ENCODE measurements at regions not wholly inside any gene's neighbourhood (a gene's known extent, or its start where the extent isn't known, plus 50 kb on each side); places are given as distances from the start of the nearest gene placed in this dataset.

DNA sequence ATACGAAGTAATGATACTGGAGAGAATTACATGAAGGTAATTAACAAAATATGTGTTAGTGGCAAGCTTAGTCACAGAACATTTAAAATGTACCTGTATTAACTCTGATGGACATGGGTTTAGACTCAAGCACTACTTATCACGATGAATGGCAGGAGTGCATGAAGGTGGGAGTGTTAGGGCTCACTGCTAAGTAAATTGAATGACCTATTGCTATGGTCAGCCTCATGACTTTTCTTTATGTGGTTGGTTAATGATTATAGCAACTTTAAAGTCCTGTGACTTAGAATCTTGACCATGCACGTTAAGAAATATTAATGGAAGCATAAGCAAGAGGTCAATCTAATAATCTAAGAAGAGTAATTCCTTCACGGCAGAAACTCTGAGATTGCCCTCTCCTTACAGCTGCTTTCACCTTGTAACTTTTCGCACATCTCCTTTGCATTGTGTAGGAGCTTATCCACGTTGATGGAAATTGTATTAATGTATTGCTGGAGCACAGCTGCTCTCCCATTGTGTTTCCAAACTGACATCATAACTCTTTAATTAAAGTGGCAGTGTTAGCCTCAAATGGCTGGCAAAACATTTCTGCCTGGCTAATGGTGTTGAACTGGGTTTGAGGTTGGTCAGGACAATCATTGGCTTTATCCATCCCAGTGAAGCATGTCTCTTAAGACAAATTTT, 114.5 kb downstream of the RXFP2 start:
- no peak for DNase-seq (ENCODE audit: low read depth)

DNA sequence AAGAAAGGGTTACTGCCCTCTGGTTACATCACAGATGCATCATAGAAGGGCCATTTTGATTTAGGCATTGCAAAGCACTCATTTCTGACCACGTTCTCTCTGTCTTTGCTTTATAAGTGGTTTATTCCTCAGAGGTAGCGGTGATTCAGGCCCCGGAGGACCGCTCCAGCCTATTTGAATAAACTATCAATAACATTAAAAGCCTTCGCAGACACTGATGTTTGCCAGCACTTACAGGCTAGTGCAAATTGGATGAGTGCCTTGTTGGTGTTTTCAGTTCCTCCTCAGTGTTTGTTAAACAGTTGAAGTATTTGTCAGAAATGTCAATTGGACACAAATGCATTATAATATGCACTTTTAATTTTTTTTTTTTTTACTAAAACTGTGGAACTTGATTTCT, 120.2 kb downstream of the RXFP2 start:
- no peak for DNase-seq (ENCODE audit: low read depth)

DNA sequence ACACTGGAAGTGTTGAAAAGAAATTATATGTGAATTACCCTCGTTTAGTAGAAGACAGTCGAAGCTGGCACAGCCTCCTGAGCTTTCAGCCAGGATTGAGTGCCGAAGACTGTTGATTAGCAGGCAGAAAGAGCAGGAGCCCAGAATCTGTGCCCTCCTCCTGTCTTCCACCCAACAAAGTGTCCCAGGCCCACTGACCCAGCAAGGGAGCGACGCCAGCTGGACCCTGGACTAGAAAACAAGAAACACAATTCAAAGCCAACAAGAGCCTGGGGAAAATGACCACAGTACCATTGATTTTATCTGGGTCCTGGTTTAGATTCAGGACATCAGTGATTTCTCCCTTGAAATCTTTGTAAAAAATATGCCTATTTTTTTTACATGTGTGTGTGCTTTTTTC, 120.7 kb downstream of the RXFP2 start:
- DNase-seq (ENCODE audit: low read depth): no peak

DNA sequence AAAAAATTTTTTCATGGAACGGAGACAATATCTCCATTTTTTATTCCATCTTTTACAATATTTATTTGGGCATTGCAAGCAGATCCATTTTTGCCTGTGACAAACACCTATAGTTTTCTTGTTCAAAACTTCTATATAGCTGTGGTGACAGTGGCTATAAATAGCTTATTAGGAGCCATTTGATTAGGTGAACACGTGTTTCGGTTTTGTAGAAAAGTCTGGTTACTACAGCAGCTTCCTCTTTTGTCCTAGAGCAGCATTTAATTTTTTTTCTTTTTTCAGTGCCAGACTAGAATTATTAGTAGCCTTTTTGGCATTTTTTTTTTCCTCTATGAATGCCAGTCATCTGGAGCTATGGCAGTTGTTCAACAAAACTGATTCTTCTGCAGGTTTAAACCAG, 123.5 kb downstream of the RXFP2 start:
- DNase-seq (ENCODE audit: low read depth): no peak

DNA sequence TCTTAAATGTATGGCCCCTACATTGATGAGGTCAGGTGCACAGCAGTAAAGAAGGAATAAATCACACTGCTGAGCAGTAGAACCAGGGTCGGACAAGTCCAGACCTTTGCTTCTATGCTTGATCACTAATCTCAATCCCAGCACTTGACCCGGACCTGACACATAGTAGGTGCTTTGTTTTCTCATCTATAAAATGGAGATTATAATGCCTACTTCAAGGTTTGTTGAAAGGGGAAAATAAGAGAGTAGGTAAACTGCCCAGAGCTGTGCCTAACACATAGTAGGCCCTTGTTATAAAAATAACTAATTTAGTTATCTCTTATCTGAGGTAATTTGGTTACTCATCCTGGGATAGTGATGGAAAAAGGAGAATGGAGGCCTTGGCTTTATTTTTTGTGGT, 125.0 kb downstream of the RXFP2 start:
- no peak for DNase-seq (ENCODE audit: low read depth)

DNA sequence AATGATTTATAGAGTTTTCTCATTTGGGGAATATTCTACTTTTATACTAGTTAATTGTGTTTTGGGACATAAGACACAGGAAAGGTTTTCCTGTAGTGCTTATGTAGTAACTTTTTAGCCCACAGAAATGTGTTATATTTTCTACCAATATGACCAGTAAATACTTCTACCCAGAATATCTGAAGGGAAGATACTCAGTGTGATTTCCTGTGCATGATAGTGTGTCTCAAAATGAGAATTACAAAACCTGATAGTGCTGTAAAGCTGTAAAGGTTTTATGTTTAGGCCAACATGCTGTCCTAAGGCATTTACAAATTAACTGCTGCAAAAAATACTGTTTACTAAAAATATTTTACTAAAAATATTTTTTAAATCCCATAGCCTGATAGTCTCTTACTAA, 126.8 kb downstream of the RXFP2 start:
- no peak for DNase-seq (ENCODE audit: low read depth)

DNA sequence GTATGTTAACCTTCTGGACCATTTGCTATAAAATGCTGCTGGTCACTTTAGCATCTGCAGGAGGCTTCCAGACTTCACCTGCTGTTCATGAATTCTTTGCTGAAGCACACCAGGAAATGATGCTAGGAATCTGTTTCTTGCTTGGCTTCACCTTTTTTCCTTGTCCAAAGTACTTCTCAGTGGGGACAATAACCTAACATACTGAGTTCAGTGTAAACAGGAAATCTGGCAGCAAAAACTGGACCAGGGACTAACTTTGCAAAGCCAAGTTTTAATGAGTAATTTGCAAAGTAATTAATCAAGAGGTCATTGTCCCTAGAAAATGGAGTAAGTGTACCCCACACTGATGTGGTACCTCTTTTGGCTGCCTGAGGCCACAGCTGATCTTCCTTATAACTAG, 128.4 kb downstream of the RXFP2 start:
- no peak for DNase-seq (ENCODE audit: low read depth)

DNA sequence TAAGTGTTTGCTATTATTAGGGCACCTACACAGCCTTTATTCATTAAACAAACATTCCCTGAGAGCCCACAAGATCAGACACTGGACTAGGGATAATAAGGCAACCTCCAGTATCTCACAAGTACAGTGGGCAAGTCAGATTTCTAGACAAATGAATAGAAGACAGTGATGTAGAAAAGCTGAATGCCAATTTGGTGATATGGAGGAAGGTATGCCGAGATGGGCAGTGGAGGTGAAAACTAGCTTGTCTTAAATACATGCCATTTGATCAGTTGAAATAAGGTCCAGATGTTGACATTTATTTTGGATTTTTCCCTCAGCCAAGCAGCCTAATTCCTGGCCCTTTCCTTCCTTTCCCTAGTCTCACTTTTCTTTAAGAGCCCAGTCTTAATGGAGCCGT, 130.3 kb downstream of the RXFP2 start:
- DNase-seq (ENCODE audit: low read depth): no peak

DNA sequence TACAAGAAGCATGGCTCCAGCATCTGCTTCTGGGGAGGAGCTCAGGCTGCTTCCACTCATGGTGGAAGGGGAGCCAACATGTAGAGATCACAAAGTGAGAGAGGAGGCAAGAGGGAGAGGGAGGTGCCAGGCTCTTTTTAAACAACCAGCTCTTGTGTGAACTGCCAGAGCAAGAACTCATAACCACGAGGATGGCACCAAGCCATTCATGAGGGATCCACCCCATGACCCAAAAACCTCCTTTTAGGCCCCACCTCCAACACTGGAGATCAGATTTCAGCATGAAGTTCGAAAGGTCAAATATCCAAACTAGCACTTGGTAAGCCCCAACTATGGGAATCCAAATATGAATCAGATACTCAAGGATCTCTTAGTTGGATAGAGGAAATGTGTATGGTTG, 131.2 kb downstream of the RXFP2 start:
- DNase-seq (ENCODE audit: low read depth): no peak

DNA sequence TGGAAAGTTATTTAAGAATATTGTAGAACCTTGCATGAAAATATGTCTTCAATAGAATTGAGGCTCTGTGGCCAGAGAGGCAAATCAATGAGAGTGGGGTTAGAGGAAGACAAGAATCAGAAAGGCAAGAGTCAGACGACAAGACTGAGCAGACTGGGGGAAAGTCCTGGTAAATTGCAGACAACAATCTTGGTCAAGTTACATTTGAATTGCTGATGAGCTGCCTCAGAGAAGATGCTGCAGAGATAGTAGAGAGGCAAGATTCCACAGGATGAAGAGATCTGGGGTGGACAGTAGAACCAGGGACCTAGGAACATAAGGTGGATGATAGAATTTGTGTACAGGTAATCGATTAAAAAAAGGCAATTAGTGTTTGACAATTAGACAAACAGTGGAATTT, 133.8 kb downstream of the RXFP2 start:
- DNase-seq (ENCODE audit: low read depth): no peak

DNA sequence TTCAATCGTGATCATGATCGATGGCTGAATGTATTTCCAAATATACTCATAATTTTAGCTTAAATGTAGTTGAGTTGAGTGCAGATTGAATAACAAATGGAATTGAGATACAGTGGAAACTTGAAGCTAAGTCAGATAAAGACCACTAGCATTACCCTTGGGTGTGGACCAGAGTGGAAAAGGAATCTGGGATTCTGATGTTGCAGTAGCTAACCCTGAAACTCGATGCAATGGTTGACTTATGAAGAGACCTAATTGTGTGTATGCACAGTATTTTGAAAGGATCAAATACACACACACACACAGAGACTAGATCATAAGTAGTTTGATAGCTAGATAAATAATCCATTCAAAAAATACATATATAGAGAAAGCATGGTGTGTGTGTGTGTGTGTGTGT, 135.8 kb downstream of the RXFP2 start:
- DNase-seq (ENCODE audit: low read depth): no peak

DNA sequence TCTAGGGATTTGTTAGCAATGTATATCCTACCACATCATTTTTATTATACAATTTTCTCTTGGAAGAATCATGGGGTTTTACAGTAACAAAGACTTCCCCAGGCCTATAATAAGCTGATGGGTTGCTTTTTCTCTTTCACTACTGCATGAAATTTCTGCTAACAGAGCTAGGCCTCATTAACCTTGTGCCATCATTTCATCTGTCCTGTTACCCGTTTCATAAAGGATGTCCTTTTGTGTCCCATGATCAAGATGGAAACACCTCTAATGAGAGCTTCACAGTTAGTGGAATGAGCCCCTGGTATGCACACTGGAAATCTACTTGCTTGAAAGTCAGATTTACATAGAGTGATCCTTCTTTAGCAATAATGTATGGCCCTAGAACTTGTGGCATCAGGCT, 138.7 kb downstream of the RXFP2 start:
- no peak for DNase-seq (ENCODE audit: low read depth)

DNA sequence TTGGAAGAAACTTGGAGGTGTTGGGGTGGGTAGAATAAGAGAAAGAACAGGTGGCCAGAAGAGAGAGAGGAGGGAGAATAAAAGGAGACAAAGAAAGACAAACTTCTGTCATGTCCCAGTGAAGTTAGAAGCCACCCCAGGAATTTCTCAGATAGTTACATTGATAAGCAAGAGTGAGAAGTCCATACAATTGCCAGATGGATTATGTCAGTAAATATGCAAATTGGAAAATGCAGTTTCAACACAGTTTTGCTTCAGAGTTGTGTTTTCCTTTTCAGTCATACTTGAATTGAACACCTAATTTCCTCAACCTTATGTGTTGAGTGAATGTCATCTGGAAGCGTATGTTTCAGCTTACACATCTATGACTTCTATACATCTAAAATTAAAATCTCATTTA, 139.2 kb downstream of the RXFP2 start:
- DNase-seq (ENCODE audit: low read depth): no peak

DNA sequence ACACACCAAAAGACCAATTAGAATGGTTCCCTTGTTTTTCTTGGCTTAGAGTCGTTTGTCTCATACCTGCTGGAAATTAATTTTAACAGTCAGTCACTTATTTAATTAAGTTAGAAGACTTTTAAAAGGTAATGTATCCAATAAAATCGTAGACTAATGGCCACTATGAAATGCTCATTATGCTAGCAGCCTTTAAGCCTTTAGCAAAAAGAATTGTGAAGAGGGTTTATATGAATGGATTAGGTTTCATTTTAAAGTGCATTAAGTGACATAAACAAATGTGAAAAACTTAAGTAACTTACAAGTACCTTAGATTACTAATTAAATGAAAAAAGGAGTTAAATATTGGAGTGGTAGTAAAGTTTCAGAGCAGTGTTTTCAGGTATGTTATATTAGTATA, 139.6 kb downstream of the RXFP2 start:
- no peak for DNase-seq (ENCODE audit: low read depth)

DNA sequence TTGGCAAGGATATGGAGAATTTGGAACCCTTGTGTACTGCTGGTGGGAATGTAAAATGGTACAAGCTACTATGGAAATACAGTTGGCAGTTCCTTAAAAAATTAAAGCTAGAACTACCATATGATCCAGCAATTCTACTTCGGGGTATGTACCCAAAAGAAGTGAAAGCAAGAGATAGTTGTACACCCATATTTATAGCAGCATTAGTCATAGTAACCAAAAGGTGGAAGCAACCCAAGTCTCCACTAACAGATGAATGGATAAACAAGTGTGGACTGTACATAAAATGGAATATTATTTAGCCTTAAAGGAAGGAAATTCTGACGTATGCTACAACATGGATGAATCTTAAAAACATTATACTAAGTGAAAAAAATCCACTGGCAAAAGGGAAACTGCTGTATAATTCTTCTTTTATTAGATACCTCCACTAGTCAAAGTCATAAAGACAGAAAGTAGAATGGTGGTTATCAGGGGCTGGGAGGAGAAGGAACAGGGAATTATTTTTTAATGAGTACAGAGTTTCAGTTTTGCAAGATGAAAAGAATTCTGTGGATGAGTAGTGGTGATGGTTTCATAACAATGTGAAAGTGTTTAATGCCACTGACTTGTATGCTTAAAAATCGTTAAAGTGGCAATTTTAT, 141.6 kb downstream of the RXFP2 start:
- no peak for DNase-seq (ENCODE audit: low read depth)

DNA sequence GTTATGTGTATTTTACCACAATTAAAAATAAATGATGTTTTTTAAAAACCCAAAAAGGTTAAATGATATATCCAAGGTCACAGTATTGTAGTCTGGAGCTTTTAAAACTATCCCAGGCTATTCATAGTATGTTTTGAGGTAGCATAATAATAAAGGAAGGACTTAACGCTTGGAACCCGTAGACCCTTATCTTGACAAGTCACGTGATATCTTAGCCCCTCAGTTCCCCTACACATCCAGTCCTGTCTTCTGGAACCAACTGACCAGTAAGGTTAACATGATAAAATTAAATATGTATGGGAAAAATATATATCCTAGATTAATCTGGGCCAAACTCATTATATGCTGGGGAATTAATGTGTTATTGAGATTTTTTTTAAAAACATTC, 142.2 kb downstream of the RXFP2 start:
- no peak for DNase-seq (ENCODE audit: low read depth)

DNA sequence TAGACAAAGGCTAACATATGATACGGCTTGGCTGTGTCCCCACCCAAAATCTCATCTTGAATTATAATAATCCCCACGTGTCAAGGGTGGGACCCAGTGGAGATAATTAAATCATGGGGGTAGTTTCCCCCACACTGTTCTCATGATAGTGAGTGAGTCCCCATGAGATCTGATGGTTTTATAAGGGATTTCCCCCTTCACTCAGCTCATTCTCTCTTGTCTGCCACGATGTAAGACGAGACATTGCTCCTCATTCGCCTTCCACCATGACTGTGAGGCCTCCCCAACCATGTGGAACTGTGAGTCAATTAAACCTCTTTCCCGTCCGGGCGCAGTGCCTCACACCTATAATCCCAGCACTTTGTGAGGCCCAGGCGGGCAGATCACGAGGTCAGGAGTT, 143.5 kb downstream of the RXFP2 start:
- no peak for DNase-seq (ENCODE audit: low read depth)

DNA sequence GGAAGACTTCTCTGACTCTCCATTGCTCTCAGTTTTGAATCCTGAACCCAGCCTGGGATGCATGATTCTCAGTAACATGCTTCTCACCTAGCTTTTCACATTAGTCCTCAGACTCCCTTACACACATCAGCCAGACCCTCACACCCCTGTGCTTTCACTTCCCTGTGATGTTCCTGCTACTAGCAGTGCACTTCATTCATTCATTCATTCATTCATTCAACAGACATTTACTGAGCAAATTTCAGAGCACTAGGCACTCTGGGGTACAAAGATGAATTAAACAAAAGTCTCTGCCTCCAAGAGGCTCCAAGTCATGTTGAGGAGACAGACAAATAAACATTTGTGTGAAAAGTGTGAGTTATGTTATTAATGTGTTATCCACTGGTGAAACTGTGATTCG, 145.2 kb downstream of the RXFP2 start:
- no peak for DNase-seq (ENCODE audit: low read depth)

DNA sequence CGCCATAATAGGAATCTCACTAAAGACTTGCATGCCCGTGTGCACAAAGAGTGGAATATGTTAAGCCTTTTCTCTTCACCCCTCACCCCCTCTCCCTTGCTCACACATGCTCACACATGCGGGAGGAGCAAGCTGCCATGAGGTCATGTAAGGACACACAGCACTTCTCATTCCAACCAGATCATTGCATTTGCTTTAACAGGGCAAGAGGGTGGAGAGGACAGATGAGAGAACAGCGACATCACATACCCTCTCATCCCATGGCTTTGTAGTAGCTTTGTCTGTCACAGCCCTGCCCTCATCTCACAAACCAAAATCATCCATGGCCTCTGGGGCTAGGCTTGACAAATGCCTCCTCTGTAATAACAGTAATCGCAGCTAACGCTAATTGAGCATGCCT, 145.6 kb upstream of the FRY start:
- no peak for DNase-seq (ENCODE audit: low read depth)

DNA sequence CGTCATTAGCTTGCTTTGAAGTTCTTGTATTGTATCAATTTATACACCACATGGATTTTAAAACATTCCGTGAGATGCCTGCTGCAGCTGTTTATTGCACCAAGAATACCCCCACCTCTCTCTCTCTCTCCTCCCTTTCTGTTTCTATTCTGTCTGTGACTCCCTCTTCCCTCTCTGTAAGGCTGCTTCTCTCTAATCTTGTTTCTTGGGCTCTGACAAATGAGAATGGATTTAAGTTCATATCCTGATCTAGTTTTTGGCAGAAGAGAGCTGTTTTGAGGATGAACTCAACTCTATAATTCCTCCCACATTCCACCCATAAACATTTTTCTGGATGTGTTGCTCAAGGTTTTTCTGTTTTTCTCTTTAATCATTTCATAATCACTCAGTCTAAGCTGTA, 144.3 kb upstream of the FRY start:
- no peak for DNase-seq (ENCODE audit: low read depth)

DNA sequence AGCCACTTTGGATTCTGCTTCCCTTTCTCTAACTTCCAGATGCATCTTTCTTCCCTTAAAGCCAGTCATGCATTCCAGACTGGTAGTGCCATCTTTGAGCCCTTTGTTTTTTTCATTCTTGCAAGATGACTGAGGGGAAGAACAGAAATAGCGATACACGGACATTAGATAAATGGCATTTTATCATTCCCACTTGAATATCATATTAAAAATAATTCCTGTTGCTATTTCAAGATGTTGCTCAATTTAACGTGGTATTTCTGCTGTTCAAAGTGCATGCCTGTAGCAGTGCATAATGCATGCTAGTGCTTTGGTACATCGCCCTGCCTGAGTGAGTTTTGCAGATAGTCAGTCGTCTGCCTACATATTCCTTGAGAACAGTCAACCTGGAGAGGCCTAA, 140.6 kb upstream of the FRY start:
- DNase-seq (ENCODE audit: low read depth): no peak

DNA sequence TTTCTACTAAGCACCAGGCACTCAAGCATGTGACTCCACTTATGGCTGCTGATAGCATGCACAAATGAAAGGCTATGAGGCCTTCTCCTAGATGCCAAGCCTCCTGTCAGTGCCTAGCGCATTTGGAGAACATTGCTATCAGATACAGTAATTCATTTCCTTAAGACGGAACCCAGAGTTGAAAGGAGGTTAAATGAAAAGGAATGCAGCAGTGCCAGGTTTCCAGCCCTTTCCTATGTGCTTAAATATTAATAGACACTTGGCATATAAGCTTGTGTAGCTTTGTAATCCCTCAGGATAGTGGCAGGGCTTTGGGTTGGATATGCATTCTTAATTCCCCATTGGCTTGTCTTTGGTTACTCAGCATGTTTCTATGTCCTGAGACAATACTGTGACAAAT, 140.1 kb upstream of the FRY start:
- no peak for DNase-seq (ENCODE audit: low read depth)

DNA sequence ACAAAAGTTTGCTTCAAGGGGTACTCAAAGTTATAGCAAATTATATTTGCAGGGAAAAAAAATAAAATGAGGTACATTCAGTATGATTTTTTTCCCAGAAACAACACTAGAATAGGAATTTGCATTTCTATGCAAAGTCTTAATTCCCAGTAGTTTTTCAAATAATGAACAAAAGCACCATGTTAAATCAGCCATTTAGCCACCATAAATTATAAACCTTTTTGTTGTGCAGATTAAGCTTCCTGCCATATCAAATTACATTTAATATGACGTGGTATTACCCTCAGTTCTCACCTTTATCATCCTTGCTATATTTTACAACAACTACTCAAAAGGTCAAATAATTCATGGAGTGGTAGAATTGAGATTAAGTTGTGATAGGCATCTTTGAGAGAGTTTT, 136.6 kb upstream of the FRY start:
- no peak for DNase-seq (ENCODE audit: low read depth)

DNA sequence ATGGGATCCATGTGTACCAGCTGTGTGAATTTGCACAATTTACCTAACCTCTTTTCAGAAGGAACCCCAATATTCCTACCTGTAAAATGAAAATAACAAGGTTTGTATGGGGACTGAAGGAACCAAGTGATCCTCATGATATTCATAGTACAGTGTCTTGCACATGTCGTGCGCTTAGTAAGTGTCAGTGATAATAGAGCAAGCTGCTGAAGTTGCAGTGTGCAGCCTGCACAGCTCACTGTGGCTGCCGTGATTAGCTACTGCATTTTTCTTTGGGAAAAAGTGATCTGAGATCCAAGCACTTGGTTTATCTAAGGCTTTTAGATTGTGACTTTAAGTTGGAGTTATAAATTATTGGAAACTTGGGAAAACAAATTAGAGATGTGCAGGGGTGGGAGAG, 135.9 kb upstream of the FRY start:
- DNase-seq (ENCODE audit: low read depth): no peak
